ENCODE measurements at regions not wholly inside any gene's neighbourhood (a gene's known extent, or its start where the extent isn't known, plus 50 kb on each side); places are given as distances from the start of the nearest gene placed in this dataset.

DNA sequence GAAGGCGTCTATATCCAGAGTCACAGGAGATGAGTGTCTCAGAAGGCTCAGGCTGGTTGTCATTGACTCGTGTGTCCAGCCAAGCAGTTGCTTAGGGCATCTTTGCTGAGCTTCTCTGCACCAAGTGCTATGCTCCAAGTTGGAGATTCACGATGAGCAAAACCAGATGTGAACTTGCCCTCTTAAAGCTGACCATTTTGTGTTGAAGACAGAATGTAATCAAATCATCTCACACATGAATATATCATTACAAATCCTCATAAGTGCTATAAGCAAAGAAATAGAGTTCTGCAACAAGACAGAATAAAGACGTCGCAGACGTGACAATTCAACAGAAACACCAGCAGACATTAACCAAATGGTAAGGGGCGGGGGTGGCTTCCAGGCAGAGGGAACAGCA, 103.9 kb downstream of the ALDH8A1 start:
- TF ChIP-seq CTCF (IDR thresholded peaks at IDR 0.05; ENCODE audit: low read depth, low read length): no peak
- DNase-seq: no peak
- Histone ChIP-seq H3K36me3 (no peaks in the 10 kb centered on the region), H3K27me3 (ENCODE audit: insufficient read depth, low read depth, severe bottlenecking) (no peaks in the 10 kb centered on the region), H3K4me3 (ENCODE audit: low read depth, low read length) (no peak overlapping the region), H3K9me3 (ENCODE audit: severe bottlenecking) (no peaks in the 10 kb centered on the region), H3K27ac (no peak overlapping the region)

- Histone ChIP-seq H3K27me3 (ENCODE audit: insufficient read depth, low read depth, severe bottlenecking) (no peaks in the 10 kb centered on the region), H3K4me3 (ENCODE audit: low read depth, low read length) (no peak overlapping the region), H3K27ac (no peak overlapping the region), H3K9me3 (ENCODE audit: severe bottlenecking) (no peaks in the 10 kb centered on the region), H3K36me3 (no peaks in the 10 kb centered on the region)
- no peak for TF ChIP-seq CTCF (IDR thresholded peaks at IDR 0.05; ENCODE audit: low read depth, low read length)
- no peak for DNase-seq
Measured at GRCh38 chr6:134844120-134844519, 105.8 kb downstream of the ALDH8A1 start.

GRCh38 chr6:134840086-134840867, 109.6 kb downstream of the ALDH8A1 start:
- Histone ChIP-seq H3K4me3 (ENCODE audit: low read depth, low read length) (no peak overlapping the region), H3K27me3 (ENCODE audit: insufficient read depth, low read depth, severe bottlenecking) (no peaks in the 10 kb centered on the region), H3K36me3 (no peaks in the 10 kb centered on the region), H3K27ac (no peak overlapping the region), H3K9me3 (ENCODE audit: severe bottlenecking) (no peaks in the 10 kb centered on the region)
- TF ChIP-seq CTCF (IDR thresholded peaks at IDR 0.05; ENCODE audit: low read depth, low read length): no peak
- no peak for DNase-seq

DNA sequence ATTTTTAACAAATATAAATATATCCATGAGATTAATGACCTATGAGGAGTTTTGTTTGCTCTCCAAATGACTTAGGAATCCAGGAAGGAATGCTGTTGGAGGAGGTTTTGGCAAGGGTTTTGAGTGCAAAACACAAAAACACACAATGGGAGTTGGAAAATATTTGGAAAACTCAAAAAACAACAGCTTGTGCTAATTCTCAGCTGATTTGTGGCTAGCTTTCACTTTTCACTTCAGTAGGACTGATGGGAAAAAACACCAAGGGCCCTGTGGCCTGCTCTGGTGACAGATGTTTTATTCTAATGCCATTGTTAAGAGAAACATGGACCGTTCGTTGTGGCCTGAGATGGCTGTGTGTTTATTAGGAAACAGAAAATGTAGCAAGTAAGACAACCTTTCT, 113.9 kb downstream of the ALDH8A1 start:
- Histone ChIP-seq H3K36me3 (no peaks in the 10 kb centered on the region), H3K4me3 (ENCODE audit: low read depth, low read length) (no peak overlapping the region), H3K27ac (no peak overlapping the region), H3K9me3 (ENCODE audit: severe bottlenecking) (no peaks in the 10 kb centered on the region), H3K27me3 (ENCODE audit: insufficient read depth, low read depth, severe bottlenecking) (no peaks in the 10 kb centered on the region)
- TF ChIP-seq CTCF (IDR thresholded peaks at IDR 0.05; ENCODE audit: low read depth, low read length): no peak
- DNase-seq: no peak

GRCh38 chr6:134830940-134831339, 119.0 kb downstream of the ALDH8A1 start:
- H3K27ac ChIP-seq: no peak overlapping the region
- H3K4me3 ChIP-seq (ENCODE audit: low read depth, low read length): no peak overlapping the region
- TF ChIP-seq CTCF (IDR thresholded peaks at IDR 0.05; ENCODE audit: low read depth, low read length): no peak
- no peaks in the 10 kb centered on the region for H3K36me3 ChIP-seq
- DNase-seq: no peak
- H3K9me3 ChIP-seq (ENCODE audit: severe bottlenecking): no peaks in the 10 kb centered on the region
- no peaks in the 10 kb centered on the region for H3K27me3 ChIP-seq (ENCODE audit: insufficient read depth, low read depth, severe bottlenecking)

- H3K27me3 ChIP-seq (ENCODE audit: insufficient read depth, low read depth, severe bottlenecking): no peaks in the 10 kb centered on the region
- peak overlapping the region; percentile 37 for H3K27ac ChIP-seq
- no peak overlapping the region for H3K4me3 ChIP-seq (ENCODE audit: low read depth, low read length)
- no peaks in the 10 kb centered on the region for H3K36me3 ChIP-seq
- TF ChIP-seq CTCF (IDR thresholded peaks at IDR 0.05; ENCODE audit: low read depth, low read length): no peak
- DNase-seq: no peak
- H3K9me3 ChIP-seq (ENCODE audit: severe bottlenecking): no peaks in the 10 kb centered on the region
Measured at GRCh38 chr6:134830194-134830593, 119.7 kb downstream of the ALDH8A1 start.

Measured in WERI-Rb-1 (cell line).